ENCODE measurements at regions not wholly inside any gene's neighbourhood (a gene's known extent, or its start where the extent isn't known, plus 50 kb on each side); places are given as distances from the start of the nearest gene placed in this dataset.
"Not testable (repeated sequence)": the region's sequence is repeated elsewhere in the genome, so short reads cannot be mapped to it uniquely, and the experiment has no call there.

DNA sequence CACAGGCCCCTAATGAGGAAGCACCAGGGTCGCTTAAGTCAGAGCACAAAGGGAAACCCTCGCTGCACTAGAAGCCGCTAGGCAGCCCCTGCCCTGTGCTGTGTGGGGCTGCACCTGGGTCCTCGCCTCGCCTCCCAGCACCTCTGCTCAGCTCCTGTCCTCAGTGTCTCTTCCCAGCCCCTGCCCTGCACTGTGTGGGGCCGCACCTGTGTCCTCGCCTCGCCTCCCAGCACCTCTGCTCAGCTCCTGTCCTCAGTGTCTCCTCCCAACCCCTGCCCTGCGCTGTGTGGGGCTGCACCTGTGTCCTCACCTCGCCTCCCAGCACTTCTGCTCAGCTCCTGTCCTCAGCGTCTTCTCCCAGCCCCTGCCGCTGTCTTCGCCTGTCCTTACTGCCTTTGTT lies 342.8 kb downstream of the EIPR1 start:
- no peak overlapping the region for H3K23ac ChIP-seq (ENCODE audit: low read length)
- no peak overlapping the region for H2BK120ac ChIP-seq (ENCODE audit: low read depth, low read length)
- no peaks in the 10 kb centered on the region for H3K27me3 ChIP-seq (ENCODE audit: insufficient read depth, low read length, poor library complexity)
- H3K18ac ChIP-seq (ENCODE audit: low read length) = no peak overlapping the region
- no CpG with 5 or more reads among the region's 13 CpGs for WGBS (ENCODE audit: extremely low coverage, insufficient coverage, low lambda C conversion rate)
- H2AK5ac ChIP-seq (ENCODE audit: low read length) = no peak overlapping the region
- H3K79me2 ChIP-seq (ENCODE audit: control insufficient read depth, insufficient read depth, low read length) = no peaks in the 10 kb centered on the region
- H3K4ac ChIP-seq (ENCODE audit: low read depth, low read length) = no peak overlapping the region
- no peak overlapping the region for H3K9ac ChIP-seq (ENCODE audit: low read length)
- no peak for DNase-seq
- H3K4me3 ChIP-seq (ENCODE audit: low read length) = no peak overlapping the region
- no peaks in the 10 kb centered on the region for H3K36me3 ChIP-seq (ENCODE audit: control insufficient read depth, insufficient read depth, low read length)
- H3K27ac ChIP-seq (ENCODE audit: low read depth, low read length) = no peak overlapping the region
- H3K56ac ChIP-seq (ENCODE audit: low read length) = no peak overlapping the region
- H2BK15ac ChIP-seq (replicated peaks; ENCODE audit: low read depth) = no peak overlapping the region
- no peaks in the 10 kb centered on the region for H3K4me1 ChIP-seq (ENCODE audit: control insufficient read depth, low read depth, low read length)
- H3K79me1 ChIP-seq (ENCODE audit: low read length) = no peaks in the 10 kb centered on the region
- H3K4me2 ChIP-seq (ENCODE audit: low read length) = no peak overlapping the region
- no peak overlapping the region for H2BK5ac ChIP-seq (ENCODE audit: low read length)
- H4K5ac ChIP-seq (ENCODE audit: low read length) = no peak overlapping the region
- H4K8ac ChIP-seq (ENCODE audit: low read depth, low read length) = no peak overlapping the region

DNA sequence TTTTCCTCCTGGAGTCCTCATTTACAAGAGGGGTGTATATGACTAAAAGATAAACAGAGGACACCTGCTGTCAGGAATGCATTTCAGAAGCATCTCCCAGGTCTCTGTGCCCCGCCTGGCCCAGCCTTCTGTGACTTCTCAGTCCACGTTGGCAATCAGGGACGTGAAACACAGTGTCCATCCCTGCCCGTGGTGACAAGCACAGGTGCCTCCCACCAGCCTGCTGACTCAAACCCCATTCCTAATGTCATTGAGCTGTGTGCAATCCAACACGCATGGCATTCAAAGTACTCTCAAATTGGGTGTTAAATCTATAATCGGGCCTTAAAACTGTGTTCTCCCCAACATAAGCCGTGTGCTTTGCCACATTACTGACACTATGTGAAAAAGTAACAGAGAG lies 343.2 kb downstream of the EIPR1 start:
- no peak overlapping the region for H2BK5ac ChIP-seq (ENCODE audit: low read length)
- no peak overlapping the region for H3K18ac ChIP-seq (ENCODE audit: low read length)
- H3K4me1 ChIP-seq (ENCODE audit: control insufficient read depth, low read depth, low read length) = no peaks in the 10 kb centered on the region
- H2BK15ac ChIP-seq (replicated peaks; ENCODE audit: low read depth) = no peak overlapping the region
- H3K36me3 ChIP-seq (ENCODE audit: control insufficient read depth, insufficient read depth, low read length) = no peaks in the 10 kb centered on the region
- H3K79me2 ChIP-seq (ENCODE audit: control insufficient read depth, insufficient read depth, low read length) = no peaks in the 10 kb centered on the region
- H3K4me3 ChIP-seq (ENCODE audit: low read length) = no peak overlapping the region
- H3K9ac ChIP-seq (ENCODE audit: low read length) = no peak overlapping the region
- WGBS (ENCODE audit: extremely low coverage, insufficient coverage, low lambda C conversion rate) = no CpG with 5 or more reads among the region's 7 CpGs
- H4K5ac ChIP-seq (ENCODE audit: low read length) = no peak overlapping the region
- H3K27ac ChIP-seq (ENCODE audit: low read depth, low read length) = no peak overlapping the region
- H3K23ac ChIP-seq (ENCODE audit: low read length) = no peak overlapping the region
- no peaks in the 10 kb centered on the region for H3K79me1 ChIP-seq (ENCODE audit: low read length)
- H3K4me2 ChIP-seq (ENCODE audit: low read length) = no peak overlapping the region
- H3K4ac ChIP-seq (ENCODE audit: low read depth, low read length) = no peak overlapping the region
- no peak overlapping the region for H2BK120ac ChIP-seq (ENCODE audit: low read depth, low read length)
- H2AK5ac ChIP-seq (ENCODE audit: low read length) = no peak overlapping the region
- no peak overlapping the region for H4K8ac ChIP-seq (ENCODE audit: low read depth, low read length)
- H3K27me3 ChIP-seq (ENCODE audit: insufficient read depth, low read length, poor library complexity) = no peaks in the 10 kb centered on the region
- no peak overlapping the region for H3K56ac ChIP-seq (ENCODE audit: low read length)
- DNase-seq = no peak

DNA sequence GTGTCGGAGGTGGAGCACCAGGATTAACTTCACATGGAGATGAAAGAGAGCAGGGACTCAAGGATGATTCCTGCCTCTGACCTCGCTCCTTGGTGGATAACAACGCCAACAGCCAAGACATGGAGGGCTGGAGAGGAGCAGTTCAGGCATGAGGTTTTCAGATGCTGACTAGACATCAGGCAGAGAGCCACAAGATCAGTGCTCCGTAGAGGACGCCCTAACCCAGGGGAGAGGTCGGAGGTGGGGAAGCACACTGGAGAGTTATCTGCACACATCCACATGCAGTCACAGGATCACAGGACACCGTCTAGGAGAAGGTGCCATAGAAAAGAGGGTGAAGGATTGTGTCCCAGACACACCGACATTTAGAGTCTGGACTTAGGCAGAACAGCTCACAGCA lies 344.3 kb downstream of the EIPR1 start:
- no peaks in the 10 kb centered on the region for H3K79me1 ChIP-seq (ENCODE audit: low read length)
- no peak overlapping the region for H4K5ac ChIP-seq (ENCODE audit: low read length)
- no peak overlapping the region for H3K18ac ChIP-seq (ENCODE audit: low read length)
- no peak overlapping the region for H3K9ac ChIP-seq (ENCODE audit: low read length)
- H3K27me3 ChIP-seq (ENCODE audit: insufficient read depth, low read length, poor library complexity) = no peaks in the 10 kb centered on the region
- no peaks in the 10 kb centered on the region for H3K36me3 ChIP-seq (ENCODE audit: control insufficient read depth, insufficient read depth, low read length)
- no peaks in the 10 kb centered on the region for H3K4me1 ChIP-seq (ENCODE audit: control insufficient read depth, low read depth, low read length)
- no peak overlapping the region for H3K4me2 ChIP-seq (ENCODE audit: low read length)
- no peak overlapping the region for H2AK5ac ChIP-seq (ENCODE audit: low read length)
- no peak overlapping the region for H2BK5ac ChIP-seq (ENCODE audit: low read length)
- H2BK15ac ChIP-seq (replicated peaks; ENCODE audit: low read depth) = no peak overlapping the region
- no peak overlapping the region for H3K23ac ChIP-seq (ENCODE audit: low read length)
- H2BK120ac ChIP-seq (ENCODE audit: low read depth, low read length) = no peak overlapping the region
- WGBS (ENCODE audit: extremely low coverage, insufficient coverage, low lambda C conversion rate) = no CpG with 5 or more reads among the region's 8 CpGs
- no peak overlapping the region for H3K4ac ChIP-seq (ENCODE audit: low read depth, low read length)
- H3K27ac ChIP-seq (ENCODE audit: low read depth, low read length) = no peak overlapping the region
- H3K79me2 ChIP-seq (ENCODE audit: control insufficient read depth, insufficient read depth, low read length) = no peaks in the 10 kb centered on the region
- no peak overlapping the region for H3K4me3 ChIP-seq (ENCODE audit: low read length)
- no peak for DNase-seq
- no peak overlapping the region for H3K56ac ChIP-seq (ENCODE audit: low read length)
- H4K8ac ChIP-seq (ENCODE audit: low read depth, low read length) = no peak overlapping the region

DNA sequence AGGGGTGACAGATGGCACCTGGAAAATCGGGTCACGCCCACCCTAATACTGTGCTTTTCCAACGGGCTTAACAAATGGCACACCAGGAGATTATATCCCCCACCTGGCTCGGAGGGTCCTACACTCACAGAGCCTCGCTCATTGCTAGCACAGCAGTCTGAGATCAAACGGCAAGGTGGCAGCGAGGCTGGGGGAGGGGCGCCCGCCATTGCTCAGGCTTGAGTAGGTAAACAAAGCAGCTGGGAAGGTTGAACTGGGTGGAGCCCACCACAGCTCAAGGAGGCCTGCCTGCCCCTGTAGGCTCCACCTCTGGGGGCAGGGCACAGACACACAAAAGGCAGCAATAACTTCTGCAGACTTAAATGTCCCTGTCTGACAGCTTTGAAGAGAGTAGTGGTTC lies 346.8 kb downstream of the EIPR1 start:
- not testable (repeated sequence) for H3K9ac ChIP-seq (ENCODE audit: low read length); H3K4me1 ChIP-seq (ENCODE audit: control insufficient read depth, low read depth, low read length); H3K27ac ChIP-seq (ENCODE audit: low read depth, low read length)

DNA sequence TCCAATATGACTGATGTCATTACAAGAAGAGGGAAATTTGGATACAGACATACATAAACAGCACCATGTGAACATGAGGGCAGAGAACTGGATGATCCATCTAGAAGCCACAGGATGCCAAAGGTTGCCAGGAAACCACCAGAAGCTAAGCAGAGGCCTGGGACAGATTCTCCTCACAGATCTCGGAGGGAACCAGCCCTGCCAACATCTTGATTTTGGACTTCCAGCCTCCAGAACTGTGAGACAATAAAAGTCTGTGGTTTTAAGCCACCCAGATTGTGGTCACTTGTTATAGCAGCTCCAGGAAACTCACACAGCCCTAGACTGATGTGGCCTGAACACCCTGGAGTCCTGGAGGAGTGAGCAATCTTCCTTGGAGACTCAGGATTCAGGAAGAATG lies 351.6 kb downstream of the EIPR1 start:
- H3K79me1 ChIP-seq (ENCODE audit: low read length) = no peaks in the 10 kb centered on the region
- H2BK5ac ChIP-seq (ENCODE audit: low read length) = no peak overlapping the region
- H3K36me3 ChIP-seq (ENCODE audit: control insufficient read depth, insufficient read depth, low read length) = no peaks in the 10 kb centered on the region
- no peak overlapping the region for H2BK120ac ChIP-seq (ENCODE audit: low read depth, low read length)
- H3K4ac ChIP-seq (ENCODE audit: low read depth, low read length) = no peak overlapping the region
- H2AK5ac ChIP-seq (ENCODE audit: low read length) = no peak overlapping the region
- H3K4me2 ChIP-seq (ENCODE audit: low read length) = no peak overlapping the region
- no peak overlapping the region for H3K56ac ChIP-seq (ENCODE audit: low read length)
- no peak overlapping the region for H3K18ac ChIP-seq (ENCODE audit: low read length)
- no peaks in the 10 kb centered on the region for H3K79me2 ChIP-seq (ENCODE audit: control insufficient read depth, insufficient read depth, low read length)
- H3K4me3 ChIP-seq (ENCODE audit: low read length) = no peak overlapping the region
- H3K27me3 ChIP-seq (ENCODE audit: insufficient read depth, low read length, poor library complexity) = no peaks in the 10 kb centered on the region
- no peak overlapping the region for H4K8ac ChIP-seq (ENCODE audit: low read depth, low read length)
- H3K4me1 ChIP-seq (ENCODE audit: control insufficient read depth, low read depth, low read length) = no peaks in the 10 kb centered on the region
- no peak overlapping the region for H3K9ac ChIP-seq (ENCODE audit: low read length)
- no peak overlapping the region for H2BK15ac ChIP-seq (replicated peaks; ENCODE audit: low read depth)
- no peak overlapping the region for H4K5ac ChIP-seq (ENCODE audit: low read length)
- no CpG with 5 or more reads among the region's 1 CpG for whole genome bisulfite sequencing (ENCODE audit: extremely low coverage, insufficient coverage, low lambda C conversion rate)
- no peak overlapping the region for H3K27ac ChIP-seq (ENCODE audit: low read depth, low read length)
- no peak overlapping the region for H3K23ac ChIP-seq (ENCODE audit: low read length)
- DNase-seq = no peak

More for the DNA sequence above, 346.8 kb downstream of the EIPR1 start:
- H4K5ac ChIP-seq (ENCODE audit: low read length); H3K4ac ChIP-seq (ENCODE audit: low read depth, low read length); H2AK5ac ChIP-seq (ENCODE audit: low read length); H4K8ac ChIP-seq (ENCODE audit: low read depth, low read length); H3K27me3 ChIP-seq (ENCODE audit: insufficient read depth, low read length, poor library complexity); H3K36me3 ChIP-seq (ENCODE audit: control insufficient read depth, insufficient read depth, low read length); H3K79me2 ChIP-seq (ENCODE audit: control insufficient read depth, insufficient read depth, low read length); H3K4me3 ChIP-seq (ENCODE audit: low read length); H2BK15ac ChIP-seq (replicated peaks; ENCODE audit: low read depth); H3K23ac ChIP-seq (ENCODE audit: low read length); H2BK5ac ChIP-seq (ENCODE audit: low read length); DNase-seq; H2BK120ac ChIP-seq (ENCODE audit: low read depth, low read length); H3K79me1 ChIP-seq (ENCODE audit: low read length); H3K18ac ChIP-seq (ENCODE audit: low read length); H3K4me2 ChIP-seq (ENCODE audit: low read length); H3K56ac ChIP-seq (ENCODE audit: low read length): not testable (repeated sequence)
- WGBS (ENCODE audit: extremely low coverage, insufficient coverage, low lambda C conversion rate) = no CpG with 5 or more reads among the region's 9 CpGs

DNA sequence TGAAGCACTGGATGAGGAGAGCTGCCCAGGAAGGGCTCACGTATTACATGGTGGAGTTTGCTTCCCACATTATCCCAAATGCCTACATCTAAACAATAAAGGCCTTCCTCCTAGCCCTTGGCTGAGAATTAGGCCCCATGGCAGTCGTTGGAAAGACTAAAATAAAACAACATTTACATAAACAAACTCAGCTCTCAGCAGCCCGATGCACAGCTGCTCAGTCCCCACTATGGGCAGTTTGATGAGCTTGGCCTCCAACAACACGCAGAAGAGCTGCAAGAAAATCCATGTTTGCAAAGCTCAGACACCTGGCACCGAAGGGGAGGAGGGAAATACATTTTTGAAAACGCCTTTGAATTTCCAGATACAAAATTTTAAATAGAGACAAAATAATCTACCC lies 352.4 kb downstream of the EIPR1 start:
- no CpG with 5 or more reads among the region's 6 CpGs for WGBS (ENCODE audit: extremely low coverage, insufficient coverage, low lambda C conversion rate)
- no peaks in the 10 kb centered on the region for H3K36me3 ChIP-seq (ENCODE audit: control insufficient read depth, insufficient read depth, low read length)

More for the DNA sequence above, 352.4 kb downstream of the EIPR1 start:
- Histone ChIP-seq H3K27me3 (ENCODE audit: insufficient read depth, low read length, poor library complexity) (no peaks in the 10 kb centered on the region), H4K5ac (ENCODE audit: low read length) (no peak overlapping the region), H2AK5ac (ENCODE audit: low read length) (no peak overlapping the region), H3K4ac (ENCODE audit: low read depth, low read length) (no peak overlapping the region), H3K56ac (ENCODE audit: low read length) (no peak overlapping the region), H3K79me2 (ENCODE audit: control insufficient read depth, insufficient read depth, low read length) (no peaks in the 10 kb centered on the region), H3K23ac (ENCODE audit: low read length) (no peak overlapping the region), H2BK15ac (replicated peaks; ENCODE audit: low read depth) (no peak overlapping the region), H3K18ac (ENCODE audit: low read length) (no peak overlapping the region), H3K79me1 (ENCODE audit: low read length) (no peaks in the 10 kb centered on the region), H4K8ac (ENCODE audit: low read depth, low read length) (no peak overlapping the region), H3K4me3 (ENCODE audit: low read length) (no peak overlapping the region), H3K27ac (ENCODE audit: low read depth, low read length) (no peak overlapping the region), H3K4me2 (ENCODE audit: low read length) (no peak overlapping the region), H2BK5ac (ENCODE audit: low read length) (no peak overlapping the region), H2BK120ac (ENCODE audit: low read depth, low read length) (no peak overlapping the region), H3K9ac (ENCODE audit: low read length) (no peak overlapping the region), H3K4me1 (ENCODE audit: control insufficient read depth, low read depth, low read length) (no peaks in the 10 kb centered on the region)
- DNase-seq = no peak

All from mesendoderm (in vitro differentiated cells).